GM21367 (cell line): ENCODE measurements at regions not wholly inside any gene's neighbourhood (a gene's known extent, or its start where the extent isn't known, plus 50 kb on each side); places are given as distances from the start of the nearest gene placed in this dataset.
"Not testable (repeated sequence)": the region's sequence is repeated elsewhere in the genome, so short reads cannot be mapped to it uniquely, and the experiment has no call there.

ENCODE experiments used
- ATAC-seq: cut with Tn5 transposase; IDR thresholded peaks from one replicate; pipeline ENCODE4 v1.9.1; 2021; ENCODE audit not compliant: unreplicated experiment

GRCh38 chr13:23018143-23018542 is 162.6 kb upstream of the SGCG start:
- no peak for ATAC-seq

- peak; percentile 94 for ATAC-seq
Observed at GRCh38 chr13:23020246-23020843, 160.4 kb upstream of the SGCG start.

- no peak for ATAC-seq
Observed at GRCh38 chr13:23021906-23022305, 158.9 kb upstream of the SGCG start.

- ATAC-seq, result no peak
Observed at GRCh38 chr13:23022704-23023103, 158.1 kb upstream of the SGCG start.

GRCh38 chr13:23025864-23026608 is 154.7 kb upstream of the SGCG start:
- no peak for ATAC-seq

- no peak for ATAC-seq
Observed at GRCh38 chr13:23039266-23039935, 141.4 kb upstream of the SGCG start.

- ATAC-seq, result no peak
Observed at GRCh38 chr13:23042181-23042580, 138.6 kb upstream of the SGCG start.

GRCh38 chr13:23044906-23045305 is 135.9 kb upstream of the SGCG start:
- ATAC-seq, result no peak

- no peak for ATAC-seq
Observed at GRCh38 chr13:23050126-23050525, 130.7 kb upstream of the SGCG start.

GRCh38 chr13:23053711-23054110 is 127.1 kb upstream of the SGCG start:
- not testable (repeated sequence) for ATAC-seq

- ATAC-seq, result no peak
Observed at GRCh38 chr13:23059173-23059572, 121.6 kb upstream of the SGCG start.

- no peak for ATAC-seq
Observed at GRCh38 chr13:23060959-23061358, 119.8 kb upstream of the SGCG start.

GRCh38 chr13:23067129-23067528 is 113.7 kb upstream of the SGCG start:
- ATAC-seq, result no peak

- no peak for ATAC-seq
Observed at GRCh38 chr13:23069566-23069965, 111.2 kb upstream of the SGCG start.

- ATAC-seq, result no peak
Observed at GRCh38 chr13:23074075-23074828, 106.5 kb upstream of the SGCG start.

GRCh38 chr13:23081220-23081619 is 99.6 kb upstream of the SGCG start:
- no peak for ATAC-seq

- ATAC-seq, result no peak
Observed at GRCh38 chr13:23081901-23082300, 98.9 kb upstream of the SGCG start.

GRCh38 chr13:23086968-23087623 is 93.7 kb upstream of the SGCG start:
- ATAC-seq, result no peak

GRCh38 chr13:23087880-23088279 is 92.9 kb upstream of the SGCG start:
- no peak for ATAC-seq

GRCh38 chr13:23098161-23098907 is 82.4 kb upstream of the SGCG start:
- ATAC-seq, result no peak
